ENCODE measurements at regions not wholly inside any gene's neighbourhood (a gene's known extent, or its start where the extent isn't known, plus 50 kb on each side); places are given as distances from the start of the nearest gene placed in this dataset.

GRCh38 chr3:56980798-56981390, 79.6 kb upstream of the SPATA12 start:
- no peaks in the 10 kb centered on the region for H3K27me3 ChIP-seq (ENCODE audit: control insufficient read depth in 3 of 3, insufficient read depth in 3 of 3, low read length in 3 of 3)
- H3K4me3 ChIP-seq (ENCODE audit: low read depth in 1 of 3, low read length in 3 of 3), result no peak overlapping the region
- H3K27ac ChIP-seq (ENCODE audit: low read depth in 1 of 3, low read length in 2 of 3), result no peak overlapping the region
- H3K4me1 ChIP-seq (ENCODE audit: control insufficient read depth in 3 of 3, insufficient read depth in 2 of 3, low read depth in 1 of 3, low read length in 2 of 3), result no peaks in the 10 kb centered on the region
- H3K9me3 ChIP-seq (ENCODE audit: control insufficient read depth in 2 of 2, insufficient read depth in 1 of 2, low read depth in 1 of 2, low read length in 1 of 2), result no peaks in the 10 kb centered on the region
- FAIRE-seq, result no peak
- H3K36me3 ChIP-seq (ENCODE audit: control insufficient read depth in 3 of 3, insufficient read depth in 2 of 3, low read depth in 1 of 3, low read length in 3 of 3), result no peaks in the 10 kb centered on the region
- WGBS, 3 donors, result 72 to 84% (median 84%) methylated on average over 5 of the region's 5 CpGs
- no peak for DNase-seq

GRCh38 chr3:56980243-56980642, 80.2 kb upstream of the SPATA12 start:
- DNase-seq (no peak), FAIRE-seq (no peak)
- Histone ChIP-seq H3K27me3 (ENCODE audit: control insufficient read depth in 3 of 3, insufficient read depth in 3 of 3, low read length in 3 of 3) (no peaks in the 10 kb centered on the region), H3K4me1 (ENCODE audit: control insufficient read depth in 3 of 3, insufficient read depth in 2 of 3, low read depth in 1 of 3, low read length in 2 of 3) (no peaks in the 10 kb centered on the region), H3K36me3 (ENCODE audit: control insufficient read depth in 3 of 3, insufficient read depth in 2 of 3, low read depth in 1 of 3, low read length in 3 of 3) (no peaks in the 10 kb centered on the region), H3K9me3 (ENCODE audit: control insufficient read depth in 2 of 2, insufficient read depth in 1 of 2, low read depth in 1 of 2, low read length in 1 of 2) (no peaks in the 10 kb centered on the region), H3K27ac (ENCODE audit: low read depth in 1 of 3, low read length in 2 of 3) (no peak overlapping the region), H3K4me3 (ENCODE audit: low read depth in 1 of 3, low read length in 3 of 3) (no peak overlapping the region)
- WGBS, 3 donors, result 92 to 93% (median 92%) methylated on average over 5 of the region's 5 CpGs

- Histone ChIP-seq H3K36me3 (ENCODE audit: control insufficient read depth in 3 of 3, insufficient read depth in 2 of 3, low read depth in 1 of 3, low read length in 3 of 3) (no peaks in the 10 kb centered on the region), H3K27ac (ENCODE audit: low read depth in 1 of 3, low read length in 2 of 3) (no peak overlapping the region), H3K4me1 (ENCODE audit: control insufficient read depth in 3 of 3, insufficient read depth in 2 of 3, low read depth in 1 of 3, low read length in 2 of 3) (no peaks in the 10 kb centered on the region), H3K27me3 (ENCODE audit: control insufficient read depth in 3 of 3, insufficient read depth in 3 of 3, low read length in 3 of 3) (no peaks in the 10 kb centered on the region), H3K9me3 (ENCODE audit: control insufficient read depth in 2 of 2, insufficient read depth in 1 of 2, low read depth in 1 of 2, low read length in 1 of 2) (no peaks in the 10 kb centered on the region), H3K4me3 (ENCODE audit: low read depth in 1 of 3, low read length in 3 of 3) (no peak overlapping the region)
- DNase-seq, result no peak
- no peak for FAIRE-seq
- 80 to 92% (median 86%) methylated on average over 6 of the region's 6 CpGs for WGBS, 3 donors
These were observed 80.7 kb upstream of the SPATA12 start for GRCh38 chr3:56979791-56980190.

- FAIRE-seq, result no peak
- DNase-seq, result no peak
- WGBS, 3 donors, result 89 to 95% (median 94%) methylated on average over 1 of the region's 1 CpG
- no peak overlapping the region for H3K27ac ChIP-seq (ENCODE audit: low read depth in 1 of 3, low read length in 2 of 3)
- no peaks in the 10 kb centered on the region for H3K4me1 ChIP-seq (ENCODE audit: control insufficient read depth in 3 of 3, insufficient read depth in 2 of 3, low read depth in 1 of 3, low read length in 2 of 3)
- H3K36me3 ChIP-seq (ENCODE audit: control insufficient read depth in 3 of 3, insufficient read depth in 2 of 3, low read depth in 1 of 3, low read length in 3 of 3), result no peaks in the 10 kb centered on the region
- no peaks in the 10 kb centered on the region for H3K27me3 ChIP-seq (ENCODE audit: control insufficient read depth in 3 of 3, insufficient read depth in 3 of 3, low read length in 3 of 3)
- no peak overlapping the region for H3K4me3 ChIP-seq (ENCODE audit: low read depth in 1 of 3, low read length in 3 of 3)
- H3K9me3 ChIP-seq (ENCODE audit: control insufficient read depth in 2 of 2, insufficient read depth in 1 of 2, low read depth in 1 of 2, low read length in 1 of 2), result no peaks in the 10 kb centered on the region
These were observed 82.9 kb upstream of the SPATA12 start for GRCh38 chr3:56977561-56977889.

GRCh38 chr3:56976651-56977560, 83.6 kb upstream of the SPATA12 start:
- FAIRE-seq (no peak), DNase-seq (peak in 1 of 2 donors; percentile 22)
- Histone ChIP-seq H3K4me1 (ENCODE audit: control insufficient read depth in 3 of 3, insufficient read depth in 2 of 3, low read depth in 1 of 3, low read length in 2 of 3) (no peaks in the 10 kb centered on the region), H3K4me3 (ENCODE audit: low read depth in 1 of 3, low read length in 3 of 3) (no peak overlapping the region), H3K9me3 (ENCODE audit: control insufficient read depth in 2 of 2, insufficient read depth in 1 of 2, low read depth in 1 of 2, low read length in 1 of 2) (no peaks in the 10 kb centered on the region), H3K27ac (ENCODE audit: low read depth in 1 of 3, low read length in 2 of 3) (no peak overlapping the region), H3K27me3 (ENCODE audit: control insufficient read depth in 3 of 3, insufficient read depth in 3 of 3, low read length in 3 of 3) (no peaks in the 10 kb centered on the region), H3K36me3 (ENCODE audit: control insufficient read depth in 3 of 3, insufficient read depth in 2 of 3, low read depth in 1 of 3, low read length in 3 of 3) (no peaks in the 10 kb centered on the region)
- 74 to 79% (median 75%) methylated on average over 9 of the region's 9 CpGs for WGBS, 3 donors

- Histone ChIP-seq H3K27ac (ENCODE audit: low read depth in 1 of 3, low read length in 2 of 3) (no peak overlapping the region), H3K36me3 (ENCODE audit: control insufficient read depth in 3 of 3, insufficient read depth in 2 of 3, low read depth in 1 of 3, low read length in 3 of 3) (no peaks in the 10 kb centered on the region), H3K4me3 (ENCODE audit: low read depth in 1 of 3, low read length in 3 of 3) (no peak overlapping the region), H3K27me3 (ENCODE audit: control insufficient read depth in 3 of 3, insufficient read depth in 3 of 3, low read length in 3 of 3) (no peaks in the 10 kb centered on the region), H3K4me1 (ENCODE audit: control insufficient read depth in 3 of 3, insufficient read depth in 2 of 3, low read depth in 1 of 3, low read length in 2 of 3) (no peaks in the 10 kb centered on the region), H3K9me3 (ENCODE audit: control insufficient read depth in 2 of 2, insufficient read depth in 1 of 2, low read depth in 1 of 2, low read length in 1 of 2) (no peaks in the 10 kb centered on the region)
- WGBS, 3 donors, result 79 to 81% (median 81%) methylated on average over 1 of the region's 1 CpG
- DNase-seq, result no peak
- no peak for FAIRE-seq
These were observed 84.9 kb upstream of the SPATA12 start for GRCh38 chr3:56975567-56975966.

GRCh38 chr3:56974247-56974930, 86.1 kb upstream of the SPATA12 start:
- H3K9me3 ChIP-seq (ENCODE audit: control insufficient read depth in 2 of 2, insufficient read depth in 1 of 2, low read depth in 1 of 2, low read length in 1 of 2), result no peaks in the 10 kb centered on the region
- H3K4me1 ChIP-seq (ENCODE audit: control insufficient read depth in 3 of 3, insufficient read depth in 2 of 3, low read depth in 1 of 3, low read length in 2 of 3), result no peaks in the 10 kb centered on the region
- WGBS, 3 donors, result 79 to 82% (median 80%) methylated on average over 9 of the region's 9 CpGs
- H3K4me3 ChIP-seq (ENCODE audit: low read depth in 1 of 3, low read length in 3 of 3), result no peak overlapping the region
- H3K27me3 ChIP-seq (ENCODE audit: control insufficient read depth in 3 of 3, insufficient read depth in 3 of 3, low read length in 3 of 3), result no peaks in the 10 kb centered on the region
- FAIRE-seq (no peak), DNase-seq (no peak)
- no peak overlapping the region for H3K27ac ChIP-seq (ENCODE audit: low read depth in 1 of 3, low read length in 2 of 3)
- H3K36me3 ChIP-seq (ENCODE audit: control insufficient read depth in 3 of 3, insufficient read depth in 2 of 3, low read depth in 1 of 3, low read length in 3 of 3), result no peaks in the 10 kb centered on the region

GRCh38 chr3:56971816-56972215, 88.6 kb upstream of the SPATA12 start:
- Histone ChIP-seq H3K4me1 (ENCODE audit: control insufficient read depth in 3 of 3, insufficient read depth in 2 of 3, low read depth in 1 of 3, low read length in 2 of 3) (no peaks in the 10 kb centered on the region), H3K4me3 (ENCODE audit: low read depth in 1 of 3, low read length in 3 of 3) (no peak overlapping the region), H3K27ac (ENCODE audit: low read depth in 1 of 3, low read length in 2 of 3) (no peak overlapping the region), H3K36me3 (ENCODE audit: control insufficient read depth in 3 of 3, insufficient read depth in 2 of 3, low read depth in 1 of 3, low read length in 3 of 3) (no peaks in the 10 kb centered on the region), H3K27me3 (ENCODE audit: control insufficient read depth in 3 of 3, insufficient read depth in 3 of 3, low read length in 3 of 3) (no peaks in the 10 kb centered on the region), H3K9me3 (ENCODE audit: control insufficient read depth in 2 of 2, insufficient read depth in 1 of 2, low read depth in 1 of 2, low read length in 1 of 2) (no peaks in the 10 kb centered on the region)
- no peak for DNase-seq
- 77 to 89% (median 85%) methylated on average over 4 of the region's 4 CpGs for WGBS, 3 donors
- FAIRE-seq, result no peak

All from small intestine (tissue), 7 donors.